Glutamatergic neuron (in vitro differentiated cells): ENCODE measurements at regions not wholly inside any gene's neighbourhood (a gene's known extent, or its start where the extent isn't known, plus 50 kb on each side); places are given as distances from the start of the nearest gene placed in this dataset.
"Not testable (repeated sequence)": the region's sequence is repeated elsewhere in the genome, so short reads cannot be mapped to it uniquely, and the experiment has no call there.

Experiments used
- DNase-seq: peaks from one replicate; pipeline ENCODE4 v3.0.0; 2022
- H3K27ac Mint-ChIP-seq: one replicate; pipeline ENCODE4 v1.8.0; 2020; ENCODE audit warnings: mild to moderate bottlenecking, mixed read lengths, inconsistent platforms; ENCODE audit not compliant: unreplicated experiment
- H3K27me3 Mint-ChIP-seq: one replicate; pipeline ENCODE4 v1.8.0; 2020; ENCODE audit warnings: mild to moderate bottlenecking, moderate library complexity, mixed read lengths, inconsistent platforms; ENCODE audit not compliant: unreplicated experiment
- H3K36me3 Mint-ChIP-seq: one replicate; pipeline ENCODE4 v1.8.0; 2020; ENCODE audit warnings: mild to moderate bottlenecking, mixed read lengths, inconsistent platforms; ENCODE audit not compliant: unreplicated experiment
- H3K4me1 Mint-ChIP-seq: one replicate; pipeline ENCODE4 v1.8.0; 2020; ENCODE audit warnings: mild to moderate bottlenecking, low read depth, mixed read lengths, inconsistent platforms; ENCODE audit not compliant: unreplicated experiment
- H3K4me3 Mint-ChIP-seq: one replicate; pipeline ENCODE4 v1.8.0; 2020; ENCODE audit warnings: mild to moderate bottlenecking, mixed read lengths, inconsistent platforms; ENCODE audit not compliant: unreplicated experiment
- H3K9me3 Mint-ChIP-seq: one replicate; pipeline ENCODE4 v1.8.0; 2020; ENCODE audit warnings: mild to moderate bottlenecking, moderate library complexity, mixed read lengths, inconsistent platforms; ENCODE audit not compliant: unreplicated experiment
- TF ChIP-seq, protein P1 (sequence below): fragments of 200-600 bp; sonication (generic); IDR thresholded peaks from one replicate; pipeline ENCODE4 v1.5.0; 2021; ENCODE audit not compliant: partially characterized antibody, unreplicated experiment

DNA sequence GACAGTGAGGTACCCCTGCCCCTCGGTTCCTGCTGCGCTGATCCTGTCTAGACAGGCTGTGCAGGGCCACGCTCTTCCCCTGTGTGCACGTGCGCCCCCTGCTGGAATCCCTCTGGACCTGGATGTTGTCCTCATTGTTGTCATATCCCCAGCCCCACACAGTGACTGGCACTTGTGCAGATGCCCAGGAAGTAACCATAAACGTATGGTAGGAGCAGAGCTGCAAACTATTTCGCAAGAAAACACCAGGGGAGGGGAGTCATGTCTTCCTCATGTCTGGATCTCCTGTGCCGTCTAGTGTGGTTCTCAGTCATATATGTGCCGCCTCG, 114.7 kb downstream of the CRYBB2 start:
- no peaks in the 10 kb centered on the region for H3K4me1 Mint-ChIP-seq
- peaks cover 4% of the 10 kb centered on the region for H3K27me3 Mint-ChIP-seq
- peak; percentile 85 for DNase-seq
- no peaks in the 10 kb centered on the region for H3K36me3 Mint-ChIP-seq
- H3K27ac Mint-ChIP-seq = no peak overlapping the region
- TF ChIP-seq, protein P1, sequence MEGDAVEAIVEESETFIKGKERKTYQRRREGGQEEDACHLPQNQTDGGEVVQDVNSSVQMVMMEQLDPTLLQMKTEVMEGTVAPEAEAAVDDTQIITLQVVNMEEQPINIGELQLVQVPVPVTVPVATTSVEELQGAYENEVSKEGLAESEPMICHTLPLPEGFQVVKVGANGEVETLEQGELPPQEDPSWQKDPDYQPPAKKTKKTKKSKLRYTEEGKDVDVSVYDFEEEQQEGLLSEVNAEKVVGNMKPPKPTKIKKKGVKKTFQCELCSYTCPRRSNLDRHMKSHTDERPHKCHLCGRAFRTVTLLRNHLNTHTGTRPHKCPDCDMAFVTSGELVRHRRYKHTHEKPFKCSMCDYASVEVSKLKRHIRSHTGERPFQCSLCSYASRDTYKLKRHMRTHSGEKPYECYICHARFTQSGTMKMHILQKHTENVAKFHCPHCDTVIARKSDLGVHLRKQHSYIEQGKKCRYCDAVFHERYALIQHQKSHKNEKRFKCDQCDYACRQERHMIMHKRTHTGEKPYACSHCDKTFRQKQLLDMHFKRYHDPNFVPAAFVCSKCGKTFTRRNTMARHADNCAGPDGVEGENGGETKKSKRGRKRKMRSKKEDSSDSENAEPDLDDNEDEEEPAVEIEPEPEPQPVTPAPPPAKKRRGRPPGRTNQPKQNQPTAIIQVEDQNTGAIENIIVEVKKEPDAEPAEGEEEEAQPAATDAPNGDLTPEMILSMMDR = peak; percentile 68
- no peak overlapping the region for H3K4me3 Mint-ChIP-seq
- peaks cover 2% of the 10 kb centered on the region for H3K9me3 Mint-ChIP-seq

DNA sequence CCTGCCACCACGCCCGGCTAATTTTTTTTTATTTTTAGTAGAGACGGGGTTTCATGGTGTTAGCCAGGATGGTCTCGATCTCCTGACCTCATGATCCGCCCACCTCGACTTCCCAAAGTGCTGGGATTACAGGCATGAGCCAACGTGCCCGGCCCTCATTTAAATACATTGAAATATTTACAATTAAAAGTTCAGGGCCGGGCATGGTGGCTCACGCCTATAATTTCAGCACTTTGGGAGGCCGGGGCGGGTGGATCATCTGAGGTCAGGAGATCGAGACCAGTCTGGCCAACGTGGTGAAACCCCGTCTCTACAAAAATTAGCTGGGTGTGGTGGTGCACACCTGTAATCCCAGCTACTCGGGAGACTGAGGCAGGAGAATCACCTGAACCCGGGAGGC, 115.2 kb downstream of the CRYBB2 start:
- not testable (repeated sequence) for H3K4me3 Mint-ChIP-seq, H3K36me3 Mint-ChIP-seq, H3K4me1 Mint-ChIP-seq, H3K27me3 Mint-ChIP-seq, DNase-seq, H3K9me3 Mint-ChIP-seq, H3K27ac Mint-ChIP-seq

DNA sequence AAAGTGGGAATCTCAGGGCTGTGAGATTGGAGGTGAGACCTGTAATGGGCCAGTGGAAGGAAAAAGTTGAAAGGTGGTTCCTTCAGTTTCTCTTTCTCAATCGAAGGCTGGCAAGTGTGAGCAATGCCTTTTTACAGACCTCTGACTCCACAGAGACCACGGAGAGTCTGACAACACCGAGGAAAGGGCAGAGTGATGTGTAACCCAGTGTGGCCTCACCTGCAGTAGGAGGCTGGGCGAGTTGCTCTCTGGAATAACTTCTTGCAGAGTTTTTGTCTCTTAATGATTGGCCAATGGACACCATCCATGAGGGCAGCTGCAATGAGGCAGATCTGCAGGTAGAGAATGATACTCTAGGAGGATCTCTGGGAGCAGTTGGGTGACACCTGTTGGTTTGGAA, 115.8 kb downstream of the CRYBB2 start:
- H3K4me3 Mint-ChIP-seq, H3K36me3 Mint-ChIP-seq, H3K4me1 Mint-ChIP-seq, DNase-seq, H3K27me3 Mint-ChIP-seq, H3K27ac Mint-ChIP-seq, H3K9me3 Mint-ChIP-seq: not testable (repeated sequence)

DNA sequence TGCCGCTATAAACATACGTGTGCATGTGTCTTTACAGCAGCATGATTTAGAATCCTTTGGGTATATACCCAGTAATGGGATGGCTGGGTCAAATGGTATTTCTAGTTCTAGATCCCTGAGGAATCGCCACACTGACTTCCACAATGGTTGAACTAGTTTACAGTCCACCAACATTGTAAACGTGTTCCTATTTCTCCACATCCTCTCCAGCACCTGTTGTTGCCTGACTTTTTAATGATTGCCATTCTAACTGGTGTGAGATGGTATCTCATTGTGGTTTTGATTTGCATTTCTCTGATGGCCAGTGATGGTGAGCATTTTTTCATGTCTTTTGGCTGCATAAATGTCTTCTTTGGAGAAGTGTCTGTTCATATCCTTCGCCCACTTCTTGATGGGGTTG, 121.1 kb downstream of the CRYBB2 start:
- not testable (repeated sequence) for DNase-seq, H3K4me3 Mint-ChIP-seq, H3K9me3 Mint-ChIP-seq, H3K27me3 Mint-ChIP-seq, H3K27ac Mint-ChIP-seq, H3K4me1 Mint-ChIP-seq, H3K36me3 Mint-ChIP-seq

DNA sequence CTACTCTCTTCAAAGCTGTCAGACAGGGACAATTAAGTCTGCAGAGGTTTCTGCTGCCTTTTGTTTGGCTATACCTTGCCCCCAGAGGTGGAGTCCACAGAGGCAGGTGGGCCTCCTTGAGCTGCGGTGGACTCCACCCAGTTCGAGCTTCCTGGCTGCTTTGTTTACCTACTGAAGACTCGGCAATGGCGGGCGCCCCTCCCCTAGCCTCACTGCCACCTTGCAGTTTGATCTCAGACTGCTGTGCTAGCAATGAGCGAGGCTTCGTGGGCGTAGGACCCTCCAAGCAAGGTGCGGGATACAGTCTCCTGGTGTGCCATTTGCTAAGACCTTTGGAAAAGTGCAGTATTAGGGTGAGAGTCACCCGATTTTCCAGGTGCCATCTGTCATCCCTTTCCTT, 124.9 kb downstream of the CRYBB2 start:
- peaks cover 21% of the 10 kb centered on the region for H3K36me3 Mint-ChIP-seq
- H3K9me3 Mint-ChIP-seq, H3K4me1 Mint-ChIP-seq, H3K27ac Mint-ChIP-seq, H3K27me3 Mint-ChIP-seq, DNase-seq, H3K4me3 Mint-ChIP-seq: not testable (repeated sequence)

DNA sequence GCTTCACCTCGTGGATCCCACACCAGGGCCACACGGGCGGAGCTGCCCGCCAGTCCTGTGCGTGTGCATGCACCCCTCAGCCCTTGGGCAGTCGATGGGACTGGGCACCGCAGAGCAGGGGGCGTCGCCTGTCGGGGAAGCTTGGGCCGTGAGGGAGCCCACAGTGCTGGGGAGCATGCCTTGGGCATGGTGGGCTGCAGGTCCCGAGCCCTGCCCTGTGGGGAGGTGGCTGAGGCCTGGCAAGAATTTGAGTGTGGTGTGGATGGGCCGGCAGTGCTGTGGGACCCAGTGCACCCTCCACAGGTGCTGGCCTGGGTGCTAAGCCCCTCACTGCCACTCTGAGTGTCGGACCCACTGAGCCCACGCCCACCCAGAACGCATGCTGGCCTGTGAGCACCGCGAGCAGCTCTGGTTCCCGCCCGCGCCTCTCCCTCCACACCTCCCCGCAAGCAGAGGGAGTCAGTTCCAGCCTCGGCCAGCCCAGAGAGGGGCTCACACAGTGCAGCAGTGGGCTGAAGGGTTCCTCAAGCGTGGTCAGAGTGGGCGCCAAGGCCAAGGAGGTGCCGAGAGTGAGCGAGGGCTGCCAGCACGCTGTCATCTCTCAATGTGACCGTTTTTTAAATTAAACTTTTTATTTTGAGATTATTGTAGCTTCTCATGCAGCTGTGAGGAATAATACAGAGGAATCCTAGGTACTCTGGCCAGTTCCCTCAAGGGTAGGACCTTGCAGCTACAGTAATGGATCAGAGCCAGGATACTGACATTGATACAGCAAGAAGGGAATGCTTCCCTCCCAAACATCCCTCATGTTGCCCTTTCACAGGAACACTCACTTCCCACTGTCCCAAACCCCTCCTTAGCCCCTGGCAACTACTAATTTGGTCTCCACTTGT, 127.7 kb downstream of the CRYBB2 start:
- Mint-ChIP-seq H3K9me3 (peaks cover 5% of the 10 kb centered on the region), H3K36me3 (peaks cover 32% of the 10 kb centered on the region), H3K27me3 (peaks cover 5% of the 10 kb centered on the region), H3K27ac (no peak overlapping the region), H3K4me3 (no peak overlapping the region), H3K4me1 (no peaks in the 10 kb centered on the region)
- TF ChIP-seq, protein P1 = no peak
- DNase-seq = no peak

DNA sequence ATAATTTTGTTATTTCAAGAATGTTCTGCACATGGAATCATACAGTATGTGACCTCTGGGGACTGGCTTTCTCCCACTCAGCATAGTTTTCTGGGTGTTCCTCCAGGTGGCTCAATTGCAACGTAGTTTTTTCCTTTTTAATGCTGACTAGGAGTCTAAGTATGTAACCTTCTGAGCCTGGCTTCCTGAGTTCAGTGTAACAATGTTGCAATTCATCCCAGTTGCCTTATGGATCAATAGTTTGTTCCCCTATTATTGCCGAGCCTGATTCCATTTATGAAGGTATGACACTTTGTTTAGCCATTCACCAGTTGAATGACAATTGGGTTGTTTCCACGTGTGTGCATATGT, 128.3 kb downstream of the CRYBB2 start:
- Mint-ChIP-seq H3K27me3 (peaks cover 5% of the 10 kb centered on the region), H3K9me3 (peaks cover 5% of the 10 kb centered on the region), H3K4me1 (no peaks in the 10 kb centered on the region), H3K4me3 (no peak overlapping the region), H3K36me3 (peaks cover 32% of the 10 kb centered on the region), H3K27ac (no peak overlapping the region)
- no peak for DNase-seq
- TF ChIP-seq, protein P1 = no peak
